ENCODE measurements at regions not wholly inside any gene's neighbourhood (a gene's known extent, or its start where the extent isn't known, plus 50 kb on each side); places are given as distances from the start of the nearest gene placed in this dataset.
A peak's percentile ranks its signal among the peaks of the same experiment; 100 is the strongest.

DNA sequence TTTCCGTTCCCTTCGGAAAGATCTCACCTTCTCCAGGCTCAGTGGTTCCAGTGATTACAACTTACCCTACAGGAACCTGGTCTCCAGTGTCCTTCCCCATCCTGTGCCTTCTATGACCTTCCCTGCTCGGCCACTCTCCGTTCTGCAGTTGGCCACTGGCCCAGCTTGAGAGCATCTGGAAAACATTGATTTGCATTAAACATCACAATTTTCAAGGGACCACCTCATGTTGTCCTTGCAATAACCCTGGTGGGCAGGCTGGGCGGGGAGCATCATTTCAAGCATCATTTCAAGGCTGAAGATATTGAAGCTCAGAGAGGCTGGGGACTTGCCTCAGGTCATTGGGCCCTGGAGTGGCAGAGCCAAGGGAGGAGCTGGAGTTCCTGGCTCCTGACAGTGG is 177.4 kb downstream of the SEC61B start:
- DNase-seq (ENCODE audit: low read depth) = no peak

DNA sequence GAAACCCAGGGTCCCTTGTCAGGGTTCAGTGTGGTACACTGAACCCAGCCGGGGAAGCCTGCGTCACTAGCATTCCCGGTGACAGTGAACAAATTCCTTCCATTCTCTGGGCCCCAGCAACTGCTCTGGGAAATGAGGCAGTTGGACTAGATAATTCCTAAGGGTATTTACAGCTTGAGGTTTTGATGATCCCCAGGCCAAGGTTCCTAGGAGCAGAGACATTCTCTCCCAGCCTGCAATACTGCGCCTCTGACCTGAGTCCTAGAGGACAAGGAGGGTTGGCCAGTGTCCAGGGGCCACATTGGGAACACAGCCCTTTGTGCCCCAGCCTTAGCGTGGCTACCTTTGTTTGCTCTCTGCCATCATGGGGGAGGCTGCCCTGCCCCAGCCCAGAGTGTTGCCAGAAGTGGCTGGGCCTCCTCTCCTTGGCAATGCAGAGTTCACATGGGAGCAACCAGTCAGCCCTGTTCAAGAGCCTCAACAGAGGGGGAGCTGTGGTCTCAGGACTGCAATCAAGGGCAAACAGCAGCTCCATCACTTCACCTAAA is 178.2 kb downstream of the SEC61B start:
- no peak for DNase-seq (ENCODE audit: low read depth)

DNA sequence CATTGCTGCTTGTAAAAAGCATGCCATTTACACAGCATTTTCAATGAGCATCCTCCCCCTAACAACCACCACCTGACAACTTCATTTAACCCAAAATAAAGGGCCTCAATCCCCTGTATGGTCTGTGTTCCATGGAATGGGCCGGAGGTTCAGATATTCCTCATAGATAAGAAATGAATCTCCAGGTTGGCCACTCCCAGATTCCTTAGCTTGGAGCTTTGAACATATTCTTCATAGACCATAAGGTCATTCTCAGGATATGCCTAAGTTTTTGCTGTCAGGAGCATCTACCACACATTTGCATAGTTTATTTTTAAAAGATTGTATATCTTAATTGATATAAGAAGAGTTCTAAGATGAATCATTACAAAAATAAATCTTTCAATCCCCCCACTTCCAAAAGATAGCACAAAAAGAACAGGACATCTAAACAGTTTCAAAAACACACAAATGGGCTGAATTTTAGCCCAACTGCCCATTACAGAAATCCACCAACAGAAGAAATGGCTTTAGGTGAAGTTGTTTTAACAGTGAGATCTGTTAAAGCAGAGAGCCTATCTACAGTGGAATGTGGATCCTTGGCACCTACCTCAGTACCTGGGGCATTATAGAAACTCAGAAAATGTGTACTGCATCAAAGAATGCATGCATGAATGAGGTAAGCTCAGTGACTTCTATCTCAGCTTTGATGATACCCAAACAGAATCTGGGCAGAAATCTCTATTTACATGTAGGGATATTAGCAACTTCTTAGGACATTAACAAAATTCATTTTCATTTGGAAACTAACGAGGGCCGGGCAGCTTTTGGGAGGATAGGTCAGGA is 179.8 kb downstream of the SEC61B start:
- no peak for DNase-seq (ENCODE audit: low read depth)

GRCh38 chr9:99403371-99403770 is 181.3 kb downstream of the SEC61B start:
- DNase-seq (ENCODE audit: low read depth) = no peak

- no peak for DNase-seq (ENCODE audit: low read depth)
These were observed 183.3 kb downstream of the SEC61B start for GRCh38 chr9:99405359-99405758.

DNA sequence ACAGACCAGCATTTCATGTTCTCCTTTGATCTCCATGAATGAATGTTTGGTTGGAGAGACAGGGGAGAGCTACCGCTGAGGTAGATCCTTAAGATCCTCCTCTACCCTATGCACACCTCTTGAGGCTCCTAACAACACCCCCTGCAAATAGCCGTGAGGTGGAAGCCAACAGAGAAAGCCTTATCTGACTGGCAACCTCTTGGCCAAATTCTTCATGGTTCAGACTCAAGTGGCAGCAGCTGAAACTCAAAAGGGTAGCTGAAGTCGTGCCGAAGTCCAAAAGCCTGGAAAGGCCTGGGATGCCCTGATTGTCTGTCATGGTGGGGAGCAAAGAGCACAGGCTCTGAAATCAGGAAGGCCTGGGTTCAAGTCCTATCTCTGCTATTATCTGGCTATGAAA is 184.9 kb downstream of the SEC61B start:
- DNase-seq (ENCODE audit: low read depth) = no peak

DNA sequence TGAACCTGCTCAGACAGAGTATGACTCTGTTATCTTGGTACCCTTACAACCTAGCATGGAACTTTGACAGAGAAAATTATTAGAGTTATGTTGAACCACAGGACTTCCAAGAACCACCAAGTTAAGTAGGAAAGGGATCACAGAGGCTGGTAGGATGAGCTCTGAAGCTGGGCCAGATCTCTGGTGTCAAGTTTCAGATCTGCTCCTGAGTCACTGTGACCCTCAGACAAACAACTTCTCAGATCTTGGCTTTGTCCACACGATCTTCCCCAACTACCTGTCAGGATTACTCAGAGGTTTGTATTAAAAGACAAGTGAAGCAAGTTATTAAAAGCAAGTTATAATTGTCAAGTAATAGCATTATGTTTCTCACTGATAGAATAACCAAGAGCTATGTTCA is 189.0 kb downstream of the SEC61B start:
- DNase-seq (ENCODE audit: low read depth) = peak; percentile 28

DNA sequence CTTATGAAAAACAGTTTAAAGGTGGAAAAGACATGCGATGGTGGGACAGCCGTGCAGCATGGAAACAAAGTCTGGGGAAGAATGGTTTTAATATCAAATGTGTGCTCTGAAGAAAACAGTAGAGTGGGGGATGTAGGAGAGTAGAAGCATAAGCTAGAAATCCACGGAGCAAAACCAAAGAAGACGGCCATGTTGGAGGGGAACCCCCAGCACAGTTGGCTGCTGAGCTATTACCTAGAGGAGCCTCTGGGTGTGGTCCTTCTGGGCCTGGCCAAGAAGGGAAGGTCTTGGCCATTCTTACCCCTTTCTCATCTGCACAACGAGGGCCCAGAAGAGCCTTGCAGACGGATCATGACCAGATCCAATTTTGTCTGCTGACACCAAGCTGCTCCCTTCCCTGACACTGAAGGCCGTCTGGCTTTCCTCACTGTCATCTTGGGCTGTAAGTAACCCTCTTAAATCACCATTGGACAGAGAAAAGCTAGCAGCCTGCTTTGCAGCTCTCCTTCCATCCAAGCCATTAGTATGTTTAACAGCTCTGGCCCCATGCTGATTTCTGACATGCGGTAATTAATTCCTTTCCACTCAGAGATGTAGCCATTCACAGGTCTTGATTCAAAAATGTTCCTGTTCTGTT is 189.5 kb downstream of the SEC61B start:
- DNase-seq (ENCODE audit: low read depth) = no peak

DNA sequence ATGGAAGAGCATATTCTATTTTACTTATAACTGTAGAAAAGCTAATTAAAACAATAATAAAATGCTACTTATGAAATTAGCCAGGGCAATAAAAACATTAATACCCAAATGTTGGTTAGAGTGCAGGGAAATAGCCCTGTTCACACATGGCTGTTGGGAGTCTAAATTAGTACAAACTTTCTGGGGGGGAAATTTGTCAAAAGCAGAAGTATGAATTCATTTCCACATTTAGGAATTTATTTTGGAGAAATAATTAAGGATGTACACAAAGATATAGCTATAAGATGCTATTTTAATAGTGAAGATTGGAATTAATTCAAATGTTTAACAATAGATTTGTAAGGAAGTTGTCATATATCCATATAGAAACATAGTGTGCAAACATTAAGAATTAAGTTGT is 190.5 kb downstream of the SEC61B start:
- DNase-seq (ENCODE audit: low read depth) = no peak

GRCh38 chr9:99414321-99414720 is 192.2 kb downstream of the SEC61B start:
- DNase-seq (ENCODE audit: low read depth) = no peak

DNA sequence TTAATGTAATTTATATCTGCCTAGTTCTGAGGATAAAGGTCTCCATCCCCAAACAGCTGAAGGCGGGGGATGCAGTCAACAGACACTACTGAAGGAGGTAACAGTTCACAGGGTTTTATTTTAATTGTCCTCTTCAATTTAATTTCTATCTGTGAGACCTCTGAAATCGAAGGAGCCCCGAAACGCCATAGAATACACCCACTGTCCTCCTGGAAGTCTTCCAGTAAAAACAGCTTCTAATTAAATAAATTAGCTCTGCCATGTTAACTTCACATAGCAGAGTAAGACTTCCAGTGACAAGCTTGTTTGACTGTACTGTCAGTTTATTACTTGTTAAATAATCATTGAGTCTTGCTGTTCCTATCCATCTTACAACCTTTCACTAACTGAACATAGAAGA is 193.5 kb downstream of the SEC61B start:
- no peak for DNase-seq (ENCODE audit: low read depth)

DNA sequence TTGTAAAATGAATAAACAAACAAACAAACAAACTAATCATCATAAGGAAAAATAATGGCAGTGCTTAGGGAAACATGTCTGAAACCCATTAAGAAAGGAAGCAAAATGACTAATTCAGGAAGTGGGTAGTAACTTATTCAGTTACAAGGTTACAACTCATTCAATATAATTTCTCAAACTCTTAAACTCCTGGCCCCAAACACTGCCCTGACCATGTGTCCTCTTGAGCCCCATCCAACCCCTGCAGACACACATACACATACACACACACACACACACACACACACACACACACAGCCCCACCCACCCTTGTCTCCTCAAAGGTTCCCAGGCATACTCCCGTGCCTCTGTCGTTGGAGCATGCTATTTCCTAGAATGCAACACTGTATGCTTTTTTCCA is 193.9 kb downstream of the SEC61B start:
- peak; percentile 46 for DNase-seq (ENCODE audit: low read depth)

GRCh38 chr9:99419070-99419469 is 197.0 kb downstream of the SEC61B start:
- DNase-seq (ENCODE audit: low read depth) = no peak

GRCh38 chr9:99421369-99421768 is 199.3 kb downstream of the SEC61B start:
- no peak for DNase-seq (ENCODE audit: low read depth)

GRCh38 chr9:99425124-99425523 is 203.0 kb downstream of the SEC61B start:
- no peak for DNase-seq (ENCODE audit: low read depth)

DNA sequence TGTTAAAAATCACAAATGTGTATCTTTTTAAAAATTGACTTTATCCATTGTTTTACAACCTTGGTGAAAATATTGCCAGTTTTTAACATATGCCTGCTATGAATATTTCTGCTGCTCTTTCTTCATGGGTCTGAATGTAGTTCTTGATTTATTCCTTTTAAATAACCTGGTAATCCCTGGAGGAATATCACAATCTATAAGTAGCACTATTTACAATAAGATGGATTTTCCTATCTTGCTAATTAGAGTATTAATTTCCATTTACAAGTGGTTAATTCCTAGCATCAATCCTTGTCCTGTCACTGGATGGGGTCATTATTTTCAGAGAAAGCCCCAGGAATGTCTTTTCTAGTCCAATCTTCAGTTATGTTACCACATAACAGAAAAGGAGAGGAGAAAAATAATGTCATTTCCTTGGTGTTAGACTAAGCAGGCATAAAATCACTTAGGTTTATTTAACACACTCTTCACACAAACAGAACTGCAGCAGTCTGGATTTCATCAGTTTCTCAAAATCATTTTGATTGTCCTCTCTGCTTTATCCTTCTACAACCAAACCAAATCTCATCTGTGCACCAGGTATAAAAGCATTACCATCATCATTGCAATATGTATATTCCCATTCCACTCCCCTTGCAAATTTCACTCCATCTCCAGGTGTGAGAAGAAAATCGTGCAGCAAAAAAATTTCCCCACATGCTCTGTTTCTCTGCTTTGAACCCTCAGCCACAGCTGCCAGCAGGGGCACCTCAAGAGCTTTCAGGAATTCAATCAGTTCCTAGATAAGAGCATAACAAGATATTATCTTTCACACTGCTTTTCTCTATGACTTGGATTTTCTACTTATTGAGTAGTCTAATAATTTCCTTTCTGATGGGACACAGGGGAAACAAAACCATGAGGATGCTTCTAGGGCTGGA is 204.1 kb downstream of the SEC61B start:
- DNase-seq (ENCODE audit: low read depth) = no peak

- no peak for DNase-seq (ENCODE audit: low read depth)
These were observed 205.2 kb downstream of the SEC61B start for GRCh38 chr9:99427260-99427659.

DNA sequence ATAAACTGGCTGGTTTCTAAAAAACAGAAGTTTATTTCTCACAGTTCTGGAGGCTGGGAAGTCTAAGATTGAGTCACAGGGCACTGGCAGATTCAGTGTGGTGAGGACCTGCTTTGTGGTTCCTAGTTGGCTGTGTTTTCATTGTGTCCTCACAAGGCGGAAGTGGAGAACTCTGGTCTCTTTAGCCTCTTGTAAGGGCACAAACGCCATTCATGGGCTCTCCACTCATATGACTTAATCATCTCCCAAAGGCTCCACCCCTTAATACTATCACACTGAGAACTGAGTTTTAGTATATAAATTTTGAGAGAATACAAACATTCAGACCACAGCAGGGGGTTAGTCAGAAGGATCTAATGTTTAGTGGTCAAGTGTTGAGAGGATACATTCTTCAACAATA is 208.2 kb downstream of the SEC61B start:
- DNase-seq (ENCODE audit: low read depth) = peak; percentile 73

- DNase-seq (ENCODE audit: low read depth) = peak; percentile 28
These were observed 209.0 kb downstream of the SEC61B start for GRCh38 chr9:99431103-99431502.

GRCh38 chr9:99432075-99432474 is 210.0 kb downstream of the SEC61B start:
- no peak for DNase-seq (ENCODE audit: low read depth)

DNA sequence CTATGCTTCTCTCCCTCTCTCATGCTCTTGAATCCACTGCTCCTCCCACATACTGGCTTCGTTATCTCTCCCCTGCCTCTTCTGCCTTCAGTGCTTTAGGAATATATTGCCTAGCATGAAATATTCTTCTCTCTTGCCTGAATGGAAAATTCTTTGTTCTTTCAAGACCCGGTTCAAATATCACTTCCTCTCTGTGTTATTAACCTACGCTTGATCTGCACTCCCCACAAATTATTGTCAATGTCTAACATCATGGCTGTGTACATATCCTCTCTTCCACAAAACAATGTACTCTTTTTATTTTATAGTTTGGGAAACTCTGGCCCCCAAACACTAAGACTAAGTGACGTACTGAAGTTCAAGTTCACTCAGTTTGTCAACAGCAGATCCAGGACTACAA is 211.0 kb downstream of the SEC61B start:
- no peak for DNase-seq (ENCODE audit: low read depth)

DNA sequence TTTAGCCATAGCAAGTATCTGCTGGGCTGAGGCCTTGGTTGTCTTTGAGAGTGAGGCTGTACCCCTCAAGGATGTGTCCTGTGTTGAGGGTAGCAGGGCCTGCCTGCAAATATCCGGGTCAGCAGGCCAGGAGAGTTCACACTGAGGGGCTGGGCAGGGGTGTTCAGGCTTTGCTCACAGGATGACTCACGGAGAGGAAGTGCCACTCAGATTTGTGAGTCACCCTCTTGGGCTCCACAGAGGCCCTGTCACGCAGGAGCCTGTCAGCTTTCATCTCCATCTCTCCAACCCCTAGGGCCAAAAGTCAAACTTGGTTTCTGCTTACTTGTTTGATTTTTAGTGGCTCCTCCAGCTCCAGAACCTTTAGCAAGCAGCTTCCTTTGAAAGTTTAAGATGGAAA is 211.5 kb downstream of the SEC61B start:
- DNase-seq (ENCODE audit: low read depth) = peak; percentile 91

All from LHCN-M2 (cell line).